IMR-90 (cell line): ENCODE measurements at regions not wholly inside any gene's neighbourhood (a gene's known extent, or its start where the extent isn't known, plus 50 kb on each side); places are given as distances from the start of the nearest gene placed in this dataset.
"Not testable (repeated sequence)": the region's sequence is repeated elsewhere in the genome, so short reads cannot be mapped to it uniquely, and the experiment has no call there.

ENCODE experiments used
- ATAC-seq: fragments of 200-7000 bp; cut with Tn5 transposase; 2 replicates; pipeline ENCODE4 v1.9.1; 2020; ENCODE audit warnings: low read depth, mild to moderate bottlenecking, moderate library complexity
- BruUV-seq: library from RNA; stranded (reverse); fragments of 400-500 nt; replicated peaks from 2 replicates; lab custom pipeline; 2021; lab: Mats Ljungman, UMichigan
- CTCF ChIA-PET: fragments of 300-600 bp; formaldehyde crosslinking; extraction: SDS; loops from one replicate; lab custom pipeline; 2021; ENCODE audit warnings: antibody characterized with exemption; lab: Yijun Ruan, JAX
- POLR2A ChIA-PET: fragments of 300-600 bp; sonication (Branson Sonifier 250); formaldehyde crosslinking; loops from one replicate; lab custom pipeline; 2022; ENCODE audit warnings: antibody characterized with exemption; ENCODE audit not compliant: unreplicated experiment; lab: Charles Lee
- DNase-seq: peaks from one replicate; pipeline ENCODE4 v3.0.0; 2013
- H2AFZ ChIP-seq: replicated peaks from 2 replicates; pipeline ENCODE3; 2013; ENCODE audit warnings: low read length, mild to moderate bottlenecking; ENCODE audit not compliant: poor library complexity
- H2AK5ac ChIP-seq: 2 replicates; pipeline ENCODE4 v1.6.1; 2013; ENCODE audit warnings: low read depth, low read length, inconsistent platforms
- H2AK9ac ChIP-seq: replicated peaks from 2 replicates; pipeline ENCODE3; 2013; ENCODE audit warnings: mild to moderate bottlenecking, low read depth, low read length, moderate library complexity; ENCODE audit not compliant: poor library complexity
- H2BK120ac ChIP-seq: 2 replicates; pipeline ENCODE4 v1.6.1; 2013; ENCODE audit warnings: low read depth, low read length, inconsistent platforms
- H2BK15ac ChIP-seq: 3 replicates; pipeline ENCODE4 v1.6.1; 2013; ENCODE audit warnings: low read depth, low read length, inconsistent platforms
- H2BK20ac ChIP-seq: 2 replicates; pipeline ENCODE4 v1.6.1; 2013; ENCODE audit warnings: low read depth, mild to moderate bottlenecking, inconsistent platforms, low read length, moderate library complexity
- H2BK5ac ChIP-seq: 2 replicates; pipeline ENCODE4 v1.6.1; 2013; ENCODE audit warnings: mild to moderate bottlenecking, low read depth, low read length, inconsistent platforms; ENCODE audit not compliant: poor library complexity, severe bottlenecking
- H3K14ac ChIP-seq: replicated peaks from 2 replicates; pipeline ENCODE4 v1.6.1; 2013; ENCODE audit warnings: low read depth, low read length, inconsistent platforms
- H3K18ac ChIP-seq: 2 replicates; pipeline ENCODE4 v1.6.1; 2013; ENCODE audit warnings: low read depth, low read length, control low read depth
- H3K23ac ChIP-seq: 2 replicates; pipeline ENCODE4 v1.6.1; 2013; ENCODE audit warnings: low read depth, low read length, inconsistent platforms
- H3K27ac ChIP-seq: 2 replicates; pipeline ENCODE4 v1.5.1; 2013; ENCODE audit warnings: mild to moderate bottlenecking, control low read depth, low read length; ENCODE audit not compliant: insufficient read depth
- H3K27me3 ChIP-seq: 2 replicates; pipeline ENCODE4 v1.6.1; 2013; ENCODE audit warnings: low read length; ENCODE audit not compliant: control insufficient read depth, insufficient read depth
- H3K36me3 ChIP-seq: 2 replicates; pipeline ENCODE4 v1.6.1; 2013; ENCODE audit warnings: low read length, mixed read lengths; ENCODE audit not compliant: control insufficient read depth, insufficient read depth
- H3K4ac ChIP-seq: 2 replicates; pipeline ENCODE4 v1.6.1; 2013; ENCODE audit warnings: low read depth, low read length, inconsistent platforms
- H3K4me1 ChIP-seq: 2 replicates; pipeline ENCODE4 v1.6.1; 2013; ENCODE audit warnings: low read length, mixed read lengths; ENCODE audit not compliant: control insufficient read depth, insufficient read depth
- H3K4me2 ChIP-seq: 2 replicates; pipeline ENCODE4 v1.6.1; 2013; ENCODE audit warnings: low read depth, mild to moderate bottlenecking, control low read depth, low read length, moderate library complexity
- H3K4me3 ChIP-seq: 2 replicates; pipeline ENCODE4 v1.5.1; 2013; ENCODE audit warnings: low read depth, mild to moderate bottlenecking, control low read depth, low read length, moderate library complexity; ENCODE audit not compliant: insufficient read depth
- H3K56ac ChIP-seq: 2 replicates; pipeline ENCODE4 v1.6.1; 2013; ENCODE audit warnings: low read length, inconsistent platforms; ENCODE audit not compliant: insufficient read depth; ENCODE audit errors: extremely low read depth
- H3K79me1 ChIP-seq, 2 experiments: 2 replicates each; pipeline ENCODE4 v1.6.1; 2013; ENCODE audit warnings: low read length in 2 of 2, inconsistent platforms in 1 of 2, low read depth in 1 of 2
- H3K9ac ChIP-seq: 2 replicates; pipeline ENCODE4 v1.6.1; 2013; ENCODE audit warnings: low read depth, low read length, control low read depth
- H3K9me1 ChIP-seq: 2 replicates; pipeline ENCODE4 v1.6.1; 2013; ENCODE audit warnings: low read length, inconsistent platforms; ENCODE audit not compliant: insufficient read depth
- H3K9me3 ChIP-seq: 2 replicates; pipeline ENCODE4 v1.6.1; 2013; ENCODE audit warnings: low read length; ENCODE audit not compliant: control insufficient read depth, insufficient read depth
- H4K20me1 ChIP-seq: 2 replicates; pipeline ENCODE4 v1.6.1; 2013; ENCODE audit warnings: low read length, inconsistent platforms; ENCODE audit not compliant: insufficient read depth
- H4K5ac ChIP-seq: 2 replicates; pipeline ENCODE4 v1.6.1; 2013; ENCODE audit warnings: mild to moderate bottlenecking, low read depth, low read length, control low read depth
- H4K8ac ChIP-seq, 2 experiments: 2 replicates each; pipeline ENCODE4 v1.6.1; 2013; ENCODE audit warnings: low read depth in 2 of 2, low read length in 2 of 2, control low read depth in 1 of 2, inconsistent platforms in 1 of 2
- H4K91ac ChIP-seq: 2 replicates; pipeline ENCODE4 v1.6.1; 2013; ENCODE audit warnings: low read depth, low read length, inconsistent platforms; ENCODE audit not compliant: insufficient read depth
- WGBS, 2 experiments: methylation state at CpG; one replicate each; pipeline versions ENCODE4 v1.1.5 to v1.1.7; 2013; ENCODE audit warnings: missing lambda C conversion rate in 2 of 2; ENCODE audit not compliant: insufficient read length in 1 of 2; ENCODE audit errors: extremely low coverage in 2 of 2; 5-methylcytosine and 5-hydroxymethylcytosine counted together
- dilution Hi-C: fragments of 300-500 bp; cut with HindIII; formaldehyde crosslinking; loops from one replicate; pipeline ENCODE4 v1.14.3; 2018; ENCODE audit warnings: low sequenced_read_pairs; ENCODE audit not compliant: unreplicated experiment
- in situ Hi-C: fragments of 300-500 bp; cut with MboI; formaldehyde crosslinking; loops from 3 replicates; pipeline ENCODE4 v1.14.3; 2019; ENCODE audit warnings: low sequenced_read_pairs, inconsistent platforms, mixed read lengths
- intact Hi-C: fragments of 100-400 bp; cut with micrococcal nuclease; formaldehyde crosslinking; loops from 2 replicates; pipeline ENCODE4 v1.10.0; 2022

- H3K4me3 ChIP-seq, H3K4me2 ChIP-seq, H3K9me3 ChIP-seq, H3K27ac ChIP-seq, H3K9me1 ChIP-seq, H3K36me3 ChIP-seq, H2AK9ac ChIP-seq, H3K79me1 ChIP-seq, dilution Hi-C loops, POLR2A ChIA-PET, H3K18ac ChIP-seq, H2AK5ac ChIP-seq, H3K56ac ChIP-seq, in situ Hi-C loops, ATAC-seq, H4K20me1 ChIP-seq, H2BK20ac ChIP-seq, intact Hi-C loops, H3K9ac ChIP-seq, H4K5ac ChIP-seq, BruUV-seq, H3K27me3 ChIP-seq, H3K4ac ChIP-seq, H3K23ac ChIP-seq, H2BK5ac ChIP-seq, CTCF ChIA-PET, H3K4me1 ChIP-seq, H2AFZ ChIP-seq, H2BK120ac ChIP-seq, H4K8ac ChIP-seq, H2BK15ac ChIP-seq, H4K91ac ChIP-seq, DNase-seq, H3K14ac ChIP-seq: not testable (repeated sequence)
- WGBS, 2 experiments: no CpG with 5 or more reads among the region's 10 CpGs
These were observed 96.8 kb downstream of the ART5 start for GRCh38 chr11:3544990-3545389.

GRCh38 chr11:3538220-3538619 is 103.6 kb downstream of the ART5 start:
- BruUV-seq, dilution Hi-C loops, H3K14ac ChIP-seq, POLR2A ChIA-PET, intact Hi-C loops, H4K8ac ChIP-seq, H2AFZ ChIP-seq, H3K9ac ChIP-seq, H3K36me3 ChIP-seq, DNase-seq, H2BK5ac ChIP-seq, H3K23ac ChIP-seq, H3K27ac ChIP-seq, H3K79me1 ChIP-seq, H3K27me3 ChIP-seq, H4K91ac ChIP-seq, H3K9me1 ChIP-seq, H2BK20ac ChIP-seq, in situ Hi-C loops, H2AK9ac ChIP-seq, H2BK15ac ChIP-seq, H3K4me1 ChIP-seq, H3K4me3 ChIP-seq, H3K9me3 ChIP-seq, H3K4ac ChIP-seq, H3K4me2 ChIP-seq, H4K20me1 ChIP-seq, H3K18ac ChIP-seq, H2AK5ac ChIP-seq, H4K5ac ChIP-seq, H3K56ac ChIP-seq, ATAC-seq, CTCF ChIA-PET, H2BK120ac ChIP-seq: not testable (repeated sequence)
- whole genome bisulfite sequencing, 2 experiments: no CpG with 5 or more reads among the region's 1 CpG
